Activated CD4-positive, CD25-positive, alpha-beta regulatory T cell treated with anti-CD3 and anti-CD28 coated beads, Interleukin-2, amount 50 U/mL, for 72 hours (primary cell): ENCODE measurements at regions not wholly inside any gene's neighbourhood (a gene's known extent, or its start where the extent isn't known, plus 50 kb on each side); places are given as distances from the start of the nearest gene placed in this dataset.
"Not testable (repeated sequence)": the region's sequence is repeated elsewhere in the genome, so short reads cannot be mapped to it uniquely, and the experiment has no call there.

Experiments used
- DNase-seq: peaks from one replicate; pipeline ENCODE4 v3.0.0; 2021

GRCh38 chr1:25171013-25171412 is 61.3 kb downstream of the SYF2 start:
- not testable (repeated sequence) for DNase-seq

- DNase-seq: no peak
These were observed 61.9 kb downstream of the SYF2 start for GRCh38 chr1:25170439-25170838.

GRCh38 chr1:25169610-25170009 is 62.7 kb downstream of the SYF2 start:
- DNase-seq: no peak

- no peak for DNase-seq
These were observed 63.1 kb downstream of the SYF2 start for GRCh38 chr1:25169168-25169567.

- no peak for DNase-seq
These were observed 63.9 kb downstream of the SYF2 start for GRCh38 chr1:25168193-25169071.

GRCh38 chr1:25167269-25168192 is 64.8 kb downstream of the SYF2 start:
- no peak for DNase-seq

- DNase-seq: no peak
These were observed 65.5 kb downstream of the SYF2 start for GRCh38 chr1:25166847-25167246.

- no peak for DNase-seq
These were observed 68.3 kb downstream of the SYF2 start for GRCh38 chr1:25163986-25164385.

- no peak for DNase-seq
These were observed 70.3 kb downstream of the SYF2 start for GRCh38 chr1:25161981-25162380.

- DNase-seq: no peak
These were observed 74.5 kb downstream of the SYF2 start for GRCh38 chr1:25157846-25158245.

- no peak for DNase-seq
These were observed 81.3 kb downstream of the SYF2 start for GRCh38 chr1:25150985-25151495.

GRCh38 chr1:25148673-25149300 is 83.5 kb downstream of the SYF2 start:
- no peak for DNase-seq

- no peak for DNase-seq
These were observed 85.8 kb downstream of the SYF2 start for GRCh38 chr1:25146451-25146855.

- no peak for DNase-seq
These were observed 86.4 kb downstream of the SYF2 start for GRCh38 chr1:25145775-25146393.

GRCh38 chr1:25140073-25140797 is 92.1 kb downstream of the SYF2 start:
- DNase-seq: no peak

GRCh38 chr1:25137521-25138395 is 94.5 kb downstream of the SYF2 start:
- no peak for DNase-seq

- no peak for DNase-seq
These were observed 95.2 kb downstream of the SYF2 start for GRCh38 chr1:25137106-25137505.

- DNase-seq: no peak
These were observed 96.4 kb downstream of the SYF2 start for GRCh38 chr1:25135909-25136308.

GRCh38 chr1:25134801-25135461 is 97.4 kb downstream of the SYF2 start:
- DNase-seq: no peak

- DNase-seq: no peak
These were observed 98.0 kb downstream of the SYF2 start for GRCh38 chr1:25134307-25134706.
